ENCODE measurements at regions not wholly inside any gene's neighbourhood (a gene's known extent, or its start where the extent isn't known, plus 50 kb on each side); places are given as distances from the start of the nearest gene placed in this dataset.

- TF ChIP-seq CTCF (IDR thresholded peaks at IDR 0.05; ENCODE audit: poor library complexity) (no peak), EZH2phosphoT487 (IDR thresholded peaks at IDR 0.05; ENCODE audit: low read depth, severe bottlenecking, unreplicated experiment) (no peak), EZH2 (IDR thresholded peaks at IDR 0.05; ENCODE audit: borderline replicate concordance) (no peak)
These were observed 126.7 kb downstream of the GDAP2 start for GRCh38 chr1:117802531-117803257.

All from hepatocyte (in vitro differentiated cells).